H1 (cell line): ENCODE measurements at regions not wholly inside any gene's neighbourhood (a gene's known extent, or its start where the extent isn't known, plus 50 kb on each side); places are given as distances from the start of the nearest gene placed in this dataset.

Experiments
- CHD7 ChIP-seq: fragments of 300-600 bp; sonication (generic); IDR thresholded peaks from 2 replicates; pipeline ENCODE4 v1.7.1; 2012; ENCODE audit warnings: low read length, moderate library complexity, mild to moderate bottlenecking, inconsistent platforms; ENCODE audit not compliant: insufficient replicate concordance
- RAD21 ChIP-seq, 2 experiments: IDR thresholded peaks in 1 of 2; conservative IDR thresholded peaks in 1 of 2; 2 replicates each; pipeline ENCODE4 v1.6.1; 2011; ENCODE audit warnings: low read depth in 2 of 2, low read length in 2 of 2, improper control_type of control experiment in 1 of 2, inconsistent platforms in 1 of 2, mild to moderate bottlenecking in 1 of 2, moderate library complexity in 1 of 2

- TF ChIP-seq CHD7 (no peak), RAD21 (IDR thresholded peaks at IDR 0.05 in 1 of 2, conservative IDR thresholded peaks at IDR 0.05 in 1 of 2; ENCODE audit: low read depth in 2 of 2, low read length in 2 of 2) (no peak)
Observed at GRCh38 chr6:23091795-23092194, 522.4 kb downstream of the HDGFL1 start (continued).
